NCI-H748 (cell line): ENCODE measurements at regions not wholly inside any gene's neighbourhood (a gene's known extent, or its start where the extent isn't known, plus 50 kb on each side); places are given as distances from the start of the nearest gene placed in this dataset.

Source experiments
- DNase-seq: peaks from one replicate; lab custom pipeline; 2025; ENCODE audit not compliant: unreplicated experiment; lab: John Stamatoyannopoulos, UW

DNA sequence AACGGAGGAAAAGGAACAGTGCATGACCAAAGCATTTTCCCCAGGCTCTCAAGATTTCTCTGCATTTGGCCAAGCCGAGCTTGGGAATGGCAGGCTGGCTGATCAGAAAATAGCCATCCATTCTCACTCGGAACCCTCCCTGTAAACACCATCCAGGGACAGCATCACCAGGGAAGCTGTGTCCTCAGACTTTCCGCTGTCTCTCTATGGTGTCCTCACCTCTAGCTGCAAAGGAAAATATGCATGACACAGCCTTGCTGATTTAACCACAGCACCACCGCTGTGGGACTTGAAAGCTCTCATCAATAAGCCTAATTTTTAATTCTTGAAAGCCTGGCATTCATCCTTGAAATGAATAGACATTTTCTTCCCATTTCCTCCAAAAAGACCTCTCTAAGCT, 311.7 kb downstream of the EIPR1 start:
- no peak for DNase-seq

DNA sequence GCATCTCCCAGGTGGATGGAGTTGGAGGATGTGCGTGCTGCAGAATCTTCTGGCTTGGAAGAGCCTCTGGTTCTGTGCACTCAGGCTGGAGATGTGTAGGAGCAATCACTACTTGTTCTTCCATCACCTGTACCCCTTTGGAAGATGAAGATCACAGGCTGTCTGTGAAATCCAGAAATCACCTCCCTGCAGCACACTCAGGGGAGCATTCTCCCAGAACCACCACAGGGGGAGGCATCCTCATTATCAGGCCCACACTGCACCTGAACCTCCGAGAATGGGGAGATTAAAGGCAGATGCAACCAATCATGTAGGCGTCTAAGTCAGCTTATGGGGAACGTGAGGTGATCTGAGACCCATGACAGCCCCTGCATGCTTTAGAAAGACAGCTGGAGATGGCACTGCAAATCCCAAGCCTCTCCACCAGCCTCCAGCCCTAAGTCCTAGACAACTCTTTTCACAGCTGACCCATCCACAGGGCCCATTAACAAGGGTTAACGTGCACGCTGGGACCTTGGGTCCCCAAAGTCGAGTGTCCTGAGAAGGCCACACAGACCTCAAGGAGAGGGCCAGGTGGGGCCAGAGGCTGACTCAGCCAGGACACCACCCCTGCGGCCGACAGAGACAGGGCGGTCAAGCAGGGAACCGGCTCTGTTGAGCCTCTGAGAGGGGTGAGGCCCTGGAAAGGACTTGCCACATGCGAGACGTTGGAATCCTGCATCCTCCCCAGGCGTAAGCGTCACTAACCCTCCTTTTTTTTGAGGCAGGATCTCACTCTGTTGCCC, 314.9 kb downstream of the EIPR1 start:
- no peak for DNase-seq

DNA sequence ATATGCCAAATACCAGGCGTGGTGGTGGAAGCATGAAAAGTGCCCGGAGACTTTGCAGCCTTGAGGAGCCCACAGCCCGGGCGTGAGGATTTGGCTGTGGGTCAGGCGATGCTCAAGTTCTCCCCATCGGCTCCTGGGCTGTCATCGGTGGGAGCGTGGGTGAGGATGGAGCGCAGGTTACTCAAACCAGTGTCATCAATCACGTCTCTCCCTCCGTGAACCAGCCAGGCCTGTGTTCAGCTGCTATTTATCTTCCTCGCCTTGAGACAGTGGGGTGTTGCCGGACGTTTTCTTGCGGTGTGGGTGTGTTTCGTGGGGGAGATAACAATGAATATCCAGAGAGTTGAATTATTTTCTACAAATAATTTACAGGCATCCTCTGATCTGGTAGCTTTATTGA, 317.6 kb downstream of the EIPR1 start:
- DNase-seq = no peak

DNA sequence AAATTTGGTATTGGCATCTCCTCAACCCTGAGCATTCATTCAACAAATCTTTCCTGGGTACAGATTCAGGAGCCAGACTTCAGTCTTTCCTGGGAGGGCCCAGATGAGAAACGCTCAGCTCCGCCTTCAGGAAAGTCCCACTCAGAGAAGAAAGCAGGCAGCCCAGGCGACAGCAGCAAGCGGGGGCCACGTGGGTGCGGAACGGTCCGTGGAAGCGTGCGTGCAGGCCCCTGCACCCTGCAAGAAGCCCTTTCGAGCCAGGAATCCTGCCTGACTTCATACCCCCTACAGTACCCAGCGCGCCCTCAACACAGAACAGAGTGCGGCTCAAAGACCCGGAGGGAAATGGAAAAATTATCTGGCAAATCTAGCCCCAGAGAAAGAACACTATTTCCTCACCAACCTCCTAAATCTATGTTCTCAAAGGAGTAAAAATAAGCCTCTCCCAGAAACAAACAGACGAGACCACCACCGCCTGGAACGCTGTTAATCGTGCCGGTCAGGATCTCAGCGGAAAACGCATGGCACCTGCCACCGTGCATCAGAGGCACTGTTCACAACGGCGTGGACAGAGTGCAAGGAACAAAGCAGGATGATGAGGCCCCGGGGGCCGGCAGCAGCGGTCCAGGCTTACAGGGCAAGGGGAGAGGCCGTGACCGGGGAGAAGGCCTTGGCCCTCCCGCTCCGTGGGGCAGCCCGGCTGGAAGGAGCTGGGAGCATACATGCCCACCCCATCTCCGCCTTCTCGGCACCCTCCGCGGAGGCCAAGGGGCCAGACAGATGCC, 318.3 kb downstream of the EIPR1 start:
- no peak for DNase-seq

DNA sequence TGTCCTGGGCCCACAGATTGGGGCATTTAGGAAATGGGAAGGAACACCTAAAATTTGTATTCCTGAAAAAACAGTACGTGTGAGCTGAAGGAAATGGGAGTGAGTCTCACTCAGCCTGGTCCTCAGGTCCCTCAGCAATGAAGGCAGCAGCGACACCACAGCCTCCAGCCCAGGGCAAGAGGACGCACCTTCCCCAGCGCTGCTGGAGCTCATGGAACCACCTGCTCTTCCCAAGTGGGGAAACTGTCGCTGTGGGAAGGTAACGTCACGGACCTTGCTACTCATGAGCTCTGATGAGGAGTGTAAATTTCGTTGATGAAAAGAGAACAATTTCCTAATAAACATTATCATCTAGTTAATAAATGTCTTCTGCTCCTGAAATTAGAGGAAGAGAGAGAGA, 323.6 kb downstream of the EIPR1 start:
- no peak for DNase-seq

DNA sequence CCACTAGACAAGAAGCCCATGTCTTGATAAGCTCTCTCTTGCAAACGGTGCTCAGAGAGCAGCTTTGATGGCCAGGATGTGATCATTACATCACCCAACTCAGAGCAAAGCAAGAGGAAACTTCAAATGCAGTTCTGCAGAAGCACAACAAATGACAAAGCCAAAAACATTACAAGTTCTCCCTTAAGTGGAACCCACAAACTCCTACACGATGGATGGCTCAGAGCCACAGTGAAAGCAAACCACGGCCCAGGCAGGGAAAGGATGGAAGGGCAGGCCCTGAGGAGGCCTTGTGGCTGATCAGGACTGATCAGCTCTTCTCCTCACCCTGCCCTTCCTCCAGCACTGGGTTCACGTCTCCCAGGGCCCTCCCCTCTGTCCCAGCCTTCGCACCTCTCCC, 326.4 kb downstream of the EIPR1 start:
- DNase-seq = no peak

DNA sequence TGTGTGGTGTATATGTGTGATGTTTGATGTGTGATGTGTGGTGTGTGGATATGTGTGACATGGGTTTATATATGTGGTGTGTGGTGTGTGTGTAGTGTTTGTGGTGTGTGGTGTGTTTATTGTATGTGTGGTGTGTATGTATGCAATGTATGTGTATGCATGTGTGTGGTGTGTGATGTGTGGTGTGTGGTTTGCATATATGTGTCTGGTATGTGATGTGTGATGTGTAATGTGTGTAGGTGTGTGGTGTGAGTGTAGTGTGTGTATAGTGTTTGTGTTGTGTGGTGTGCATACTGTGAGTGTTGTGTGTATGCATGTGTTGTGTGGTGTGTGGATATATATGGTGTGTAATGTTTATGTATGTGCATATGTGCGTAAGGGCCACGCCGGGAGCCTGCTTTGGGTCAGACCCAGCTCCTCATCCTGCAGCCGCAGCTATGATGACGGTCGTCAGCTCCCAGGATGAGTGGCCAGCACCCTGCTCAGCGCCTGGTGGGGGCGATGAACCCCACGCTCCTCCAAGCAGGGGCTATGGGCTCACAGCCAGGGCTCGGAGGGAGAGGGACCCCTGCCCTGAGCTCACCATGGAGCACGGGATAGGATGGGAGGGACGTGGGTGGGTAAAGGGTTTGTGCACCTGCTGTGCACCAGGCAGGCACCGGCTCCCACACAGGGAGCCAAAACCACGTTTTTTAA, 331.3 kb downstream of the EIPR1 start:
- DNase-seq = no peak

DNA sequence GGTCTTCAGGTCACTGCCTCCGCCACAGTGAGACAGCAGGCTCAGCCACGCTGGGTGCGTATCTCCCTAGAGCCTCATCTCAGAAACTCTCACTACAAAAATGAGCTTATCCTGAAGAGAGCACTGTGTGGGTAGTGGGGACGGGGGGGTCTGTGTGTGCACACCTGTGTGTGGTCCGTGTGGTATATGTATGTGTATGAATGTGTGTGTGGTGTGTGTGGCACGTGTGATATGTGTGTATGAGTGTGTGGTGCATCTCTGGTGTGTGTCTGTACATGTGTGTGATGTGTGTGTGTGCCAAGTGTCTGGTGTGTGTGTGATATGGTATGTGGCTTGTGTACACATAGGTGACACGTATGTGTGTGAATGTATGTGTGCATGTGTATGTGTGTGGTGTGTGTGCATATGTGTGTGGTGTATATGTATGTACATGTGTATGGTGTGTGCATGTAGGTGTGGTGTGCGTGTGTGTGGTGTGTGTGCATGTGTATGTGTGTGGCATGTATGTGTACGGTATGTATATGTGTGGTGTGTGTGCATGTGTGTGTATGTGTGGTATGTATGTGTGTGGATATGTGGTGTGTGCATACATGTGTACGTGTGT, 332.2 kb downstream of the EIPR1 start:
- no peak for DNase-seq

DNA sequence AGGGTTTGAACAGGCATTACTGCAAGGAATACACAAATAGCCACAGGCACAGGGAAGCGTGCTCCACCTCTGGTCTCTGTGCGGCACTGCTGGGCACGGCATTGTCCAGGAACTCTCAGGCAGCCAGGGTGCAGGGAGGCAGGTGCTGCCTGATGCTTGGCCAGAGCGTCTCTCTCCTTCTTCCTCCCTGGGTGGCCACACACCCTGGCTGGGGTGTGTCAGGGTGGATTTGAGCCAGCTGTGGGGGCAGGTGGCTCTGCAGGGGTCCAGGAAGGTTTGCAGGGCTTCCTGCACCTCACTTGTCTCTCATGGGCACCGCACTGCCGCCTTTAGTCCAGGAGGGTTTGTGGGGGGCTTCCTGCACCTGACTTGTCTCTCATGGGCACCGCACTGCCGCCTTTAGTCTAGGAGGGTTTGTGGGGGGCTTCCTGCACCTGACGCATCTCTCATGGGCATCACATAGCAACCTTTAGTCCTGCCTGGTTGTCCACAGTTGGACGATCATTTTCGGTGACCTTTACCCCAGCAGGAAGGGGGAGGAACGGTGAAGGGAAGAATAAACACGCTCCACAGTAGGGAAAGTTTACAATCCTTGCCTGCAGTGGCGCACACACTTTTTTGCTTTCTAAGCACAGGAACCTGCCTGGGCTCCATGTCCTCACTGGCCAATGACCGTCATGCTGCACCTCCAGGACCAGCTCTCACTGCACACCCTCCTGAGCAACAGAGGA, 332.9 kb downstream of the EIPR1 start:
- DNase-seq = peak; percentile 35

DNA sequence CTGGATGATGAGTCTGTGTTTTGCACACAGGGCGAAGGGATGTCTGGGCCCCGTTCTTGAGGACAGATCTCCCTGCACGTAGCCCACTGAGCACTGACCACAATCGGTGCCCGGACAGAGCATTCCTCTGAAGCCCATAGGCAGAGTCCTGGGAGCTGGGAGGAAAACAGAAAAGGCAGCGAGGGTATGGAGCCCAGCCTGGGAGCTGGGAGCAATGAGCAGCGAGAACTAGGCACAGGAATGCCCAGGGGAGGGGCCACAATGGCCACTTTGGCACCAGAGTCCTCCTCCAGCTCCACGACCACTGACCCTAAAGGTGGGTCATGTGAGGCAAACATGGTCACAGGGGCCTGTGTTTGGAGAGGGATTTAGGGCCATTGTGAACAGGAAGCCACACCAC, 333.9 kb downstream of the EIPR1 start:
- DNase-seq = no peak

DNA sequence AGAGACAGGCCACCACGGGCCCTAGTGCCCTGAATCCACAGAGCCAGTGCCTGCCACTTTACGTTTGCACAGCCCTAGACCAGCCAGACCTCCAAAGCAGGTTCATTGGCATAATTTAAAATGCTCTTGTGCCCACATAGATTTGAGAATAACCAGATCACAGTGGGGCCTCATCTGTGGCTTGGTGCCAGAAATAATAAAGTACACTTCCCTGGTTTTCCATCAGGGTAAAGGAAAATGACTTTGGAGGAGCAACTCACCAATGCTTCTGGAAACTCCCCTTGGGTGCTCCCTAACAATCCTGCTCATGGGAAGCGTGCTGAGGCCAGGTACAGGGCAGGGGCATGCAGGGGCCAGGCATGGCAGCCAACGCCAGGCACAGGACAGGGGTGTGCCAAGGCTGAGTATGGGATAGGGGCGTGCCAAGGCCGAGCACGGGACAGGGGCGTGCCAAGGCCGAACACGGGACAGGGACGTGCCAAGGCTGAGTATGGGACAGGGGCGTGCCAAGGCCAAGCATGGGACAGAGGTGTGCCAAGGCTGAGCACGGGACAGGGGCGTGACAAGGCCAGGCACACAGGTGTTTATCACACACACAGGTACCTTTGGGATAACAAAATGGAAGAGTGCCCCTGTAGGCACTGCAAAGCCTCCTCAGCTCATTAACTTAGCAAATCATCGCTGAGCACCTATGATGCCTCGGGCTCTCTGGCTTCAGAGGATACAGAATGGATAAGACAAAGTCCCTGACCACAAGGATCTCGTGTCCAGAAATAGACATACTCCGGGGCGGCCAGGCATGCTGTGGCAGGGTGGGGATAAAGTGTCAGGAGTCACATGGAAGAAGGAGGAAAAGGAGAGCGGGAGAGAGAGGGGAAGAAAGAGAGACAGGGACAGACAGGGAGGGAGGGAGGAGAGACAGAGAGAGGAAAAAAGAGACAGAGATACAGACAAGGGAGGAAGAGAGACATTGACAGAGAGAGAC, 334.7 kb downstream of the EIPR1 start:
- DNase-seq = no peak

DNA sequence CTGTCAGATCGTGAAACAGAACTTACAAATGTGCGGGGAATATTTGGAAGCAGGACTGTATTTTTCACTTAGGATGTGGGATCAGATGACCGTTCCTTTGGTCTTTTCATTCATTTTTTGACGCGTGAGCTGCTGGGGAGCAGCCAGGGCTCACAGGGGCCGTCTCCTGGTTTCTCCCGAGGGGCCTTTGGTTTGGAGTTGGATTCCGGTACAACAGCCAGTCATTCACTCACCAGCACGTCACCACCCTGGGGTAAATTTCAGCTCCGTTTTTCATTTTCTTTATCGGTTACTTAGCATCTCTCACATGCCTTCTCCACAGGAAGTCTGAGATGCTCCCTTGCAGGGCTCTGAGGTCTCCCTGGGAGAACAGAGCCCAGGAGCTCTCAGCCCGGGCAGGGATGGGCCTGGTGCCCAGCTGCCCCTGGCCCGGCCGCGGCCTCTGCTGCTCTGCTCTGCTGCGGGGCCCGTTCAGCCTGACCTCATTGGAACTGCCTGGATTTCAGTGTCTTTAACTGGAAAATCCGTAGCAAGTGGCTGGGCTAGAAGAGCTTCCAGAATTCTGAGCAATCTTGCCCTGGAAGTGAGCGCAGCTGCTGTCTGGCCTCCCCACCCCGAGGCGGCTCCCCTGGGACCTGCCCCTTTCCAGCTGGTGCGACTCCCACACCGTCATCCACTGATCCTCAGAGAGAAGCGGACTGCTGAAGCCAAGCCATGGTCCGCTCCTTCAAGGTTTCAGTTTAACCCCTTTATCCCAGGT, 335.6 kb downstream of the EIPR1 start:
- DNase-seq = no peak

DNA sequence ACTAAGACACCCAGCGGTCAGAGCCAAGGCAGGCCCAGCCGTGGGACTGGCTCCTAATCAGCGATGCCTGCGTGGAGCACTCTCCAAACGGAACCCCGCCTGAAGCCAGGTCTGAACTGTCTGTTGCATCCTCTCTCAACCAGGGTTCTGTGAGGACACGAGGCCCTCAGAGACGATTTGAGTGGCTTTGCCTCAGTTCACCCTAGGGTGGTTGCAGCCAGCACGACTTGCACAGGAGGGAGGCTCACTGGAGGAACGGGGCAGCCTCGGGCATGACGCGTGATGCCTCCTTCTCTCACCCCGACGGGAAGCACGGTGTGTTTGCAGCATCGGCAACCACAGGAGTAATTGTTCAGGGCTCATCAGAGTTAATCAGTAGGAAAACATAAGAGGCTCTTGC, 336.4 kb downstream of the EIPR1 start:
- no peak for DNase-seq

DNA sequence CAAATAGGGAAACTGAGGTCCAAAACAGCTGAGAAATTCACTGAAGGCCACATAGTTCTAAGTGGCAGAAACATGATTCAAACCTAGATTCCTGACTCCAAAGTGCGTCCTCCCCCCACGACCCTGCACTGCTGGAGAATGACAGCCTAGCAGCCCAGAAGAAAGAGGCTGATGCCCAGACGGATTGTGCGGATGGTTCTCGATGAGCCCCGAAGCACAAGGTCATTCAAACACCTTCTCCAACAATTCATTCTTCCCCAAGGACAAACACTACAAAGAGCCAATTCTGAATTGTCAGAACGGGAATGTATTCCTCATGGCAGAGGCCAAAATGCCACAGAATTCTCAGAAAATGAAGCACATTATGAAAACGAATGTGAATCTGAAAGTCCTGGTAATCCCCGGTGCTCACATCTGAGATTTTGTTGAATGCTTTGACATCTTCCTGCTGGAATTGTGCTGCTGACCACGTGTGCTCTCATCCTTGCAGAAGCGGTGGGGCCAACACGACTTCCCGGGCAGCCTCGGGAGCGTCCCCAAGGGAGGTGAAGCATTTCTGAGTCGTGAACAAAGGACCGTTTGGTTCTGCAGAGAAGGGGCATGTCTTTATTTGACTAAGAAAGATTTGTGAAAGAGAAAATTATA, 337.0 kb downstream of the EIPR1 start:
- DNase-seq = no peak

DNA sequence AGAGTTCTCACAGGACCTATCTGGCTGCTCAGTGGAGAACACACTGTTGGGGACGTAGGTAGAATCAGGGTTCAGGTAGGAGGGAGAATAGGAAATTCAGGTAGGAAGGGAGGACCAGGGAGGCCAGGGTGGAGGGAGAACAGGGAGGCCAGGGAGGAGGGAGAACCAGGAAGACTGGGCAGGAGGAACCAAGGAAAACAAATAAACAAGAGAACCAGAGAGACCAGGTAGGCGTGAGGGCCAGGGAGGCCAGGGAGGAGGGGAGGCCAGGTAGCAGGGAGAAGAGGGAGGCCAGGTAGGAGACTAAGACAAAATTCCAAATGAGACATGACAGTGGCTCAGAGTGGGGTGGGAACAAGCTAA, 337.6 kb downstream of the EIPR1 start:
- DNase-seq = no peak

DNA sequence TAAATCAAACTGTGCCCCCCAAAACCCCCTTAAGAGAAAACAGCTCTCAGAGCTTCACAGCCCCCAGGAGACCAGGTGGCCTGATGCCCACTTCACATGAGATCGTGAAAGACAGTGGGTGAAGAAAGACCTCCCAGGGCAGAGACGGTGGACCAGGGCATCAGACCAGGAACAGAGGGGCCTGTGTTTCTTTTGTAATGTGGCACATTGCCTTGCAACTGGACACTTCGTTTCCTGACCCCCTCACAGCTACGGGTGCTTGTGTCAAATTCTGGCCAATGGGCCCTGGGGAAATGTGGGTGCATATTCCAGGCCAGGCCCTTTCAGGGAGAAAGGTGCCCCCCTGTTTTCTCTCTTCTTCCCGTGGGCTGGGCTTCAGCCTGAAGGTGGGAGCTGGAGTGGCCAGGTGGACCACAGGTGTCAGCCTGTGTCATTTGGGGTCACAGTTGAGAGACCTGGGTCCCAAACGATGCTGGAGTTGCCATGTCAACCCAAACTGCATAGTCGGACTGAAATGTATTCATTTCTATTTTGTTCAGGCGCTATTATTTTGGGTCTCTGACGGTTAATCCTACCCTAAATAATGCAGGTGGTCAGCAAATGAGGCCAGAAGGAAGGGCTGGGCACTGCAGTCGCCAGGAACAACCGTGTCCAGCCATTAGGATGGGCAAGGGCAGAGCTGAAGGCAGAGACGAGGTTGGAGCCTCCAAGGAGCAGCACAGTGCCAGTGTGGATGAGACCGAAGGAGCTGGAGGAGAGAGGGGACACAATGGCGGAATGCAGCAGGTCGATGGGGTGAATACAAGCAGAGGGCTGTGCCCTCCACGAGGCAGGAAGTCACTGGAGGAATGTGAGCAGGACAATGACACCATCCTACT, 338.2 kb downstream of the EIPR1 start:
- DNase-seq = no peak

DNA sequence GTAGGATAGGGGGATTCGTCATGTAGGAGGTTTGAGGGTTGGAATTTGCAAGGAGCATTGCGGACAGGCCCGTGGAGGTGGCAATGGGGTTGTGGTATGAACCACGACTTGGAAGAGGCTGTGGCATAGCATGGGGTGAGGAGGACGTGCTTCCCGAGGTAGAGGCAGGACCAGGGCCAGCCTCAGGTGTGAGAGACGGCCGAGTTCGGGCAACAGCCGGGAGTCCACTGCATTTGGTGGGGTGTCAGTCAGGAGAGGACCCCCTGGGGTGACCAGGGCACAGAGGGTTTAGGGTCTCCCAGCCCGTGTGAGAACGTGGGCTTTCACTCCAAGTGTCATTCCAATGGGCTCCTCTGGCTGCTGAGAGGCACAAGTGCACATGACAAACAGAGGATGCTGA, 339.0 kb downstream of the EIPR1 start:
- DNase-seq = no peak
